ENCODE measurements at regions not wholly inside any gene's neighbourhood (a gene's known extent, or its start where the extent isn't known, plus 50 kb on each side); places are given as distances from the start of the nearest gene placed in this dataset.

DNA sequence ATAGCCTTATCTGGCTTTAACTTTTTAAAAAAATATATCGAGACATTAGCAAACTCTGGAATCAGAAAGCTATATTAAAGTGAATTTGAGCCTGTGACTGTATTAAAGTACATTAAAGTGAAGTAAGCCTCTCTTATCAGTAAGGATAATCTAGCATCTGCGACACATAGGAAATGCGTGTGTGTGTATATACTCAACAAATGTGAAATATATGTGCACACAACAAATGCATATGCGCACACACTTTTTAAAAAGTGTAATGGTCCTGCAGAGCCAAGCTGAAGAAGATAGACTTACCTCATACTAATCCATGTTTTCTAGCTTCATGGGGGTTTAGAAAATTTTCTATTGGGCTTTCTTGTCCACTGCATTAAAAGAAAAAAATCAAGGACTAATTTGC is 437.1 kb downstream of the ZIC1 start:
- DNase-seq (ENCODE audit: low spot score), result no peak
- no peak for ATAC-seq (ENCODE audit: low FRiP score)
- TF ChIP-seq, protein P1, sequence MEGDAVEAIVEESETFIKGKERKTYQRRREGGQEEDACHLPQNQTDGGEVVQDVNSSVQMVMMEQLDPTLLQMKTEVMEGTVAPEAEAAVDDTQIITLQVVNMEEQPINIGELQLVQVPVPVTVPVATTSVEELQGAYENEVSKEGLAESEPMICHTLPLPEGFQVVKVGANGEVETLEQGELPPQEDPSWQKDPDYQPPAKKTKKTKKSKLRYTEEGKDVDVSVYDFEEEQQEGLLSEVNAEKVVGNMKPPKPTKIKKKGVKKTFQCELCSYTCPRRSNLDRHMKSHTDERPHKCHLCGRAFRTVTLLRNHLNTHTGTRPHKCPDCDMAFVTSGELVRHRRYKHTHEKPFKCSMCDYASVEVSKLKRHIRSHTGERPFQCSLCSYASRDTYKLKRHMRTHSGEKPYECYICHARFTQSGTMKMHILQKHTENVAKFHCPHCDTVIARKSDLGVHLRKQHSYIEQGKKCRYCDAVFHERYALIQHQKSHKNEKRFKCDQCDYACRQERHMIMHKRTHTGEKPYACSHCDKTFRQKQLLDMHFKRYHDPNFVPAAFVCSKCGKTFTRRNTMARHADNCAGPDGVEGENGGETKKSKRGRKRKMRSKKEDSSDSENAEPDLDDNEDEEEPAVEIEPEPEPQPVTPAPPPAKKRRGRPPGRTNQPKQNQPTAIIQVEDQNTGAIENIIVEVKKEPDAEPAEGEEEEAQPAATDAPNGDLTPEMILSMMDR (IDR thresholded peaks at IDR 0.05), result no peak

DNA sequence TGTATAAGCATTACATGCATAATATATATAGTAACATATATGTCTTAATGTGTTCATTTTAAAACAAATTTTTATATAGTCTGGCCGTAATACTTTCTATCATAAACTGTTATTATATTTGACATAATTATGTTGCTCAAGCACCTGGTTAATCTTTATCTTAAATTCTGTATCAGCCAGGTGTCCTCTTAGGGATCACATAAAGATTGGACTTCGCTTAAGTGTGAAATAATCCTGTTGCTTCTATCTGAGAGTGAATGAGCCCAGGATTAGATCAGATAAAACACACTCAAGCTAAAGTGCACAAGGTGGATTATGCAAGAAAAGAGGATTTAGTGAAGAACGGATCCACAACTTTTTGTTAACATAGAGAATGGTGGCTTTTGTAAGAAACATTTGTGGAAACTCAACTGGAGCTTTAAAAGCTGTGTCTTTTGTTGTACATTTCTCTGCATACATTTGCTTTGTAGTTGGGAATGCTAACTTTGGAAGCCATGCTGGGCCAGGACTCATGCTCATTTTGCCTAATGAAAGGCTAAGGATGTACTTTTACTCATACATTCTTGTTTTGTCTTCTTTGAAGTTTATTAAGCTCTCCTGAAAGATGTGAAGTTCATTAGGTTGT is 437.8 kb downstream of the ZIC1 start:
- no peak for ATAC-seq (ENCODE audit: low FRiP score)
- no peak for DNase-seq (ENCODE audit: low spot score)
- TF ChIP-seq, protein P1 (IDR thresholded peaks at IDR 0.05), result no peak

GRCh38 chr3:147851062-147851461 is 441.9 kb downstream of the ZIC1 start:
- ATAC-seq (ENCODE audit: low FRiP score), result no peak
- TF ChIP-seq, protein P1 (IDR thresholded peaks at IDR 0.05), result no peak
- no peak for DNase-seq (ENCODE audit: low spot score)

DNA sequence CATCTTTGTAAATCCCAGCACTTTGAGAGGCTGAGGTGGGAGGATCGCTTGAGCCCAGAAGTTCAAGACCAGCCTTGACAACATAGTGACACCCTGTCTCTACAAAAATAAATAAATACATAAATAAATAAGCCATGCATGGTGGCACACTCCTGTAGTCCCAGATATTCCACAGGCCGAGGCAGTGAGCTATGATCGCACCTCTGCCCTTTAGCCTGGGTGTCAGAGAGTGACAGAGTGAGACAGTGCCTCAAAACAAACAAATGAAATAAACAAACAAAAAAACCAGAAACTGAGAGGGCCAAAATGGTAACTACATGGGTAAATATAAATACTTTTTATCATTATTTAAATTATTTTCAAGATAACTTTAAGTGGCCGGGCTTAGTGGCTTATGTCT is 445.4 kb downstream of the ZIC1 start:
- ATAC-seq (ENCODE audit: low FRiP score) (no peak), DNase-seq (ENCODE audit: low spot score) (no peak)
- TF ChIP-seq, protein P1 (IDR thresholded peaks at IDR 0.05), result no peak

GRCh38 chr3:147864754-147865354 is 455.7 kb downstream of the ZIC1 start:
- DNase-seq (ENCODE audit: low spot score) (no peak), ATAC-seq (ENCODE audit: low FRiP score) (no peak)
- TF ChIP-seq, protein P1 (IDR thresholded peaks at IDR 0.05), result no peak

- no peak for DNase-seq (ENCODE audit: low spot score)
- no peak for ATAC-seq (ENCODE audit: low FRiP score)
- TF ChIP-seq, protein P1 (IDR thresholded peaks at IDR 0.05), result no peak
Measured at GRCh38 chr3:147866561-147866960, 457.4 kb downstream of the ZIC1 start.

GRCh38 chr3:147872568-147872967 is 463.4 kb downstream of the ZIC1 start:
- ATAC-seq (ENCODE audit: low FRiP score), result no peak
- no peak for DNase-seq (ENCODE audit: low spot score)
- TF ChIP-seq, protein P1 (IDR thresholded peaks at IDR 0.05), result no peak
